DND-41 (cell line): ENCODE measurements at regions not wholly inside any gene's neighbourhood (a gene's known extent, or its start where the extent isn't known, plus 50 kb on each side); places are given as distances from the start of the nearest gene placed in this dataset.

Source experiments
- ATAC-seq: fragments of 200-7000 bp; cut with Tn5 transposase; 3 replicates; pipeline ENCODE4 v1.9.1; 2021; ENCODE audit warnings: low read depth; ENCODE audit not compliant: insufficient read depth
- DNase-seq: peaks from one replicate; pipeline ENCODE4 v3.0.0-alpha.2; 2020
- H2AFZ ChIP-seq: 2 replicates; pipeline ENCODE4 v1.6.0; 2012; ENCODE audit warnings: low read depth, low read length
- H3K27ac ChIP-seq: 2 replicates; pipeline ENCODE4 v1.5.1; 2012; ENCODE audit warnings: low read length, inconsistent platforms
- H3K27me3 ChIP-seq: fragments of 200-600 bp; sonication (generic); 2 replicates; pipeline ENCODE4 v1.6.0; 2012; ENCODE audit warnings: low read length, mild to moderate bottlenecking, inconsistent platforms; ENCODE audit not compliant: insufficient read depth, poor library complexity
- H3K36me3 ChIP-seq: 2 replicates; pipeline ENCODE4 v1.5.1; 2012; ENCODE audit warnings: low read length, inconsistent platforms; ENCODE audit not compliant: insufficient read depth
- H3K4me1 ChIP-seq: 2 replicates; pipeline ENCODE4 v1.5.1; 2012; ENCODE audit warnings: mild to moderate bottlenecking, low read length; ENCODE audit not compliant: insufficient read depth
- H3K4me2 ChIP-seq: 2 replicates; pipeline ENCODE4 v1.6.0; 2012; ENCODE audit warnings: mild to moderate bottlenecking, moderate library complexity, low read length, inconsistent platforms; ENCODE audit not compliant: insufficient read depth
- H3K4me3 ChIP-seq, 2 experiments: fragments of 200-600 bp in 1 of 2; shearing (Covaris generic) in 1 of 2; 2 replicates each; pipeline ENCODE4 v1.5.1; 2012 to 2016; ENCODE audit warnings: inconsistent platforms in 2 of 2, low read length in 2 of 2, mild to moderate bottlenecking in 2 of 2, low read depth in 1 of 2, moderate library complexity in 1 of 2
- H3K79me2 ChIP-seq: 2 replicates; pipeline ENCODE4 v1.6.0; 2012; ENCODE audit warnings: low read length, inconsistent platforms; ENCODE audit not compliant: insufficient read depth
- H3K9ac ChIP-seq: 2 replicates; pipeline ENCODE4 v1.6.0; 2012; ENCODE audit warnings: low read depth, mild to moderate bottlenecking, inconsistent platforms, low read length, moderate library complexity
- H3K9me3 ChIP-seq: 2 replicates; pipeline ENCODE4 v1.5.1; 2012; ENCODE audit warnings: low read length, moderate library complexity, mild to moderate bottlenecking, inconsistent platforms; ENCODE audit not compliant: insufficient read depth, severe bottlenecking
- H4K20me1 ChIP-seq: 2 replicates; pipeline ENCODE4 v1.6.0; 2012; ENCODE audit warnings: low read length; ENCODE audit not compliant: insufficient read depth
- CTCF ChIP-seq: IDR thresholded peaks from 2 replicates; pipeline ENCODE4 v1.5.1; 2012; ENCODE audit warnings: borderline replicate concordance, low read length, moderate library complexity, mild to moderate bottlenecking; ENCODE audit not compliant: poor library complexity, severe bottlenecking; ENCODE audit errors: extremely low read depth
- EZH2 ChIP-seq: IDR thresholded peaks from 3 replicates; pipeline ENCODE4 v1.6.1; 2012; ENCODE audit warnings: borderline replicate concordance, low read depth, mild to moderate bottlenecking, moderate library complexity, low read length, inconsistent platforms; ENCODE audit not compliant: severe bottlenecking

DNA sequence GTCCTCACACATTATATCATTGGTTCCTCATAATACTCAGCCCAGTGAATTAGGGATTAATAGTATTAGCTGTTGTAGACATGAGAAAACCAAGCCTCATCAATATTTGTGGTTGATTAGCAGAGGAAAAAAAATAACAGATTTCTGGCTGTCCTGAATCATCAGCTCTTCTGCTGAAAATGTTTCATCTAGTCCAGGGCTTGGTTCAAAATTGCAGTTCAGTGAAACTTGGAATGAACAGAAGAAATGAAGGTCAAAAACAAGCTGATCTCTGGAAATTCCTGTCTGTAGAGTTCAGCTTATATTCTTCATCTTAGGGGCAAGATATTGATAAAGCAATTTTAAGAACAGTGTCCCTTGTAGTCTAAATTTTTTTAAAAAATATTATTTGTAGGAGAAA lies 361.1 kb upstream of the CCDC179 start:
- TF ChIP-seq EZH2: no peak
- no peak for TF ChIP-seq CTCF
- H3K4me2 ChIP-seq: no peak overlapping the region
- H3K9me3 ChIP-seq: no peaks in the 10 kb centered on the region
- H3K27ac ChIP-seq: no peak overlapping the region
- no peak for DNase-seq
- H2AFZ ChIP-seq: no peak overlapping the region
- H3K4me3 ChIP-seq: no peak overlapping the region
- H3K79me2 ChIP-seq: no peaks in the 10 kb centered on the region
- no peak overlapping the region for H3K9ac ChIP-seq
- no peaks in the 10 kb centered on the region for H3K27me3 ChIP-seq
- H3K36me3 ChIP-seq: no peaks in the 10 kb centered on the region
- no peaks in the 10 kb centered on the region for H3K4me1 ChIP-seq
- H4K20me1 ChIP-seq: no peaks in the 10 kb centered on the region
- no peak for ATAC-seq

DNA sequence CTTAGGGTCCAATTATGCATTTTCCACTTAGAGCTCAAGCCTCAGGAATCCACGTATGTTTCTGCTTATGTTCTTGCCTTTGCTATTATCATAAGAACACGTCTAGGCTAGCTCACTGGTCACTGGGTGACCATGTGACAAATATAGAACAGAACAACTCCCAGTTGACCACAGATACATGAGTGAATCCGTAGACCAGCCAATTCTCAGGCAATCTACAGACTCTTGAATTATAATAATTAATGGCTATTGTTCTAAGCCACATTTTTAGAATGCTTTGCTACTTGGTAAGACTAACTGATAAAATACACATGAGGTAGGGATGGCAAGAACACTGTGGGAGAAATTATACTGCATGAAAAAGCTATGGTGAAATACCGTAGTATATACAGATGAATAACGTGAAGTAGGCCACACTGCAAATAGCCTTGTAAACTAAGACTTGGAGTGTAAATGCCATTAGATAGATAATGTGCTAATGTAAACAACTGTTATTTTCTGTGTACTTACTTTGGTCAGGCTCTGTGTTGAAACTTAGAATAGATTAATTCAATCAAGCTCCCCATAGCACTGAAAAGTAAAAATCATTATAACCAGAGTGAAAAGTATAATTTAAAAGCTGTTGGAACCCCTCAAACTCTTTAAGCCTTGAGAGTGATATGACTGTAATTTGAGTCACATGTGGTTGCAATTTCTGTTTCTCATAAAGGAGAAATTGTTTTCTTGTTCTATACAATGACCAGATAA lies 366.2 kb upstream of the CCDC179 start:
- no peak overlapping the region for H3K9ac ChIP-seq
- H3K4me1 ChIP-seq: no peaks in the 10 kb centered on the region
- ATAC-seq (no peak), DNase-seq (no peak)
- H3K36me3 ChIP-seq: no peaks in the 10 kb centered on the region
- H4K20me1 ChIP-seq: no peaks in the 10 kb centered on the region
- H3K27me3 ChIP-seq: no peaks in the 10 kb centered on the region
- no peak overlapping the region for H3K4me3 ChIP-seq
- no peaks in the 10 kb centered on the region for H3K9me3 ChIP-seq
- TF ChIP-seq CTCF (no peak), EZH2 (no peak)
- H3K27ac ChIP-seq: no peak overlapping the region
- H3K4me2 ChIP-seq: no peak overlapping the region
- no peak overlapping the region for H2AFZ ChIP-seq
- H3K79me2 ChIP-seq: no peaks in the 10 kb centered on the region

- no peak for TF ChIP-seq EZH2
- TF ChIP-seq CTCF: no peak
These were observed 366.8 kb upstream of the CCDC179 start for GRCh38 chr11:23227078-23227445.

More at GRCh38 chr11:23227078-23227445, 366.8 kb upstream of the CCDC179 start:
- Histone ChIP-seq H3K9ac (no peak overlapping the region), H3K4me1 (no peaks in the 10 kb centered on the region), H3K79me2 (no peaks in the 10 kb centered on the region), H2AFZ (no peak overlapping the region), H3K4me2 (no peak overlapping the region), H3K4me3 (no peak overlapping the region), H3K27me3 (no peaks in the 10 kb centered on the region), H3K27ac (no peak overlapping the region), H3K9me3 (no peaks in the 10 kb centered on the region), H3K36me3 (no peaks in the 10 kb centered on the region), H4K20me1 (no peaks in the 10 kb centered on the region)
- no peak for DNase-seq
- no peak for ATAC-seq
